GM21737 (cell line): ENCODE measurements at regions not wholly inside any gene's neighbourhood (a gene's known extent, or its start where the extent isn't known, plus 50 kb on each side); places are given as distances from the start of the nearest gene placed in this dataset.
"Not testable (repeated sequence)": the region's sequence is repeated elsewhere in the genome, so short reads cannot be mapped to it uniquely, and the experiment has no call there.

Experiments
- ATAC-seq: cut with Tn5 transposase; IDR thresholded peaks from one replicate; pipeline ENCODE4 v1.9.1; 2021; ENCODE audit warnings: mild to moderate bottlenecking, moderate library complexity; ENCODE audit not compliant: unreplicated experiment

DNA sequence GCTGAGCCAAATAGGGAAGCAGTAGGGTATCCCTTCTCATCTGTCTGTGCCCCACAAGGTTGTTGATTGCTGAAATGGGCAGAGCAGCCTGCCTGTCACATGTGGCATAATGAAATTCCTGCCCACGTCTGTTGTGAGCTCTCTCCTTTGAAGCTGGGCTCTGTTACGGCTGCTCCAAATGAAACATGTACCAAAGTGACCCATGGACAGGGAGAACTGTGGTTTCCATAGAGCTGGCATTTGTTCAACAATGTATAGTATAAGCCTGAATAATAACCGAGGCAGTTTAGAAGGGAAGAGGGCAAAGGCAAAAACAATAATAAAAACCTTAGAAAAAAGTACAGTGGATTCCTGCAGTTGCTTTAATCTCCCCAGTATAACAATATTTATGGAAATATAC lies 149.7 kb downstream of the LYPLAL1 start:
- ATAC-seq, result no peak

DNA sequence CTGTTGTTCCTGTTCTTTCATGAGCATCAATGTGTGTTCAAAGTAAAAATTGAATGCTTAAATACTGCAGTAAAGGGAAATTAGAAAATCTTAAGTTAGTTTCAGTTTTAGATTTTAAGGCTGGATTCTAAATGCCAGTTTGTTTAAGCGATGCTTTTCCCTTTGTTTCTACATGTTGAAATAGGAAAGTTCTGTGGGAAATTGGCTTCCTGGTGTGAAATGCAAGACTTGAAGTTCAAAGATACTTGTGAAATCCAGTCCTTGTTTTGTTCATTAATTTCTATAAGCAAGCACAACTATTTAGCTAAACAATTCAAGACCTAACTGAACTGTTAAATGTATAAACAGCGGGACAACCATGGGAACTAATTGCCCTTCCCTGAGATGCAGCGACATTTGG lies 149.1 kb downstream of the LYPLAL1 start:
- ATAC-seq, result no peak

DNA sequence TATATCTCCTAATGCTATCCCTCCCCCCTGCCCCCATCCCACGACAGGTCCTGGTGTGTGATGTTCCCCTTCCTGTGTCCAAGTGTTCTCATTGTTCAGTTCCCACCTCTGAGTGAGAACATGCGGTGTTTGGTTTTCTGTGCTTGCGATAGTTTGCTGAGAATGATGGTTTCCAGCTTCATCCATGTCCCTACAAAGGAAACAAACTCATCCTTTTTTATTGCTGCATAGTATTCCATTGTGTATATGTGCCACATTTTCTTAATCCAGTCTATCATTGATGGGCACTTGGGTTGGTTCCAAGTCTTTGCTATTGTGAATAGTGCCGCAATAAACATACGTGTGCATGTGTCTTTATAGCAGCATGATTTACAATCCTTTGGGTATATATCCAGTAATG lies 146.9 kb downstream of the LYPLAL1 start:
- ATAC-seq, result not testable (repeated sequence)

DNA sequence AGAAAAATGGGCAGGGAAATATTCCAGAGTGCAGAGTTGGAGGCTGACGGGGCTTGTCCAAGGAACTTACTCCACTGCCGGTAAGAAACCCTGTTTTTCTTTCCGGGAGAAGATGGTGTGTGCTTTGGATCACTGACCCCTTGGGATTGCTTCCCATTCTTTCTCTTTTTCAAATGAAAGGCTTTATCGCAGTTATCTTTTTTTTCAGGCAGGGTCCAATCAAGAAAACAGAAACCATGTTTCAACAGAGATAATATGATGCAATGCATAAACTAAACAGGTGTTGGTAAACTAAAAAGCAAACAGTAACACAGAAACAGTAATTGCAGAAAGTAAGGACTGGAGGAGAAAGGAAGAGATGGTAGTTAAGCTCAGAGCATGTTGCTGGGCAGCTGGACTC lies 145.1 kb downstream of the LYPLAL1 start:
- no peak for ATAC-seq

DNA sequence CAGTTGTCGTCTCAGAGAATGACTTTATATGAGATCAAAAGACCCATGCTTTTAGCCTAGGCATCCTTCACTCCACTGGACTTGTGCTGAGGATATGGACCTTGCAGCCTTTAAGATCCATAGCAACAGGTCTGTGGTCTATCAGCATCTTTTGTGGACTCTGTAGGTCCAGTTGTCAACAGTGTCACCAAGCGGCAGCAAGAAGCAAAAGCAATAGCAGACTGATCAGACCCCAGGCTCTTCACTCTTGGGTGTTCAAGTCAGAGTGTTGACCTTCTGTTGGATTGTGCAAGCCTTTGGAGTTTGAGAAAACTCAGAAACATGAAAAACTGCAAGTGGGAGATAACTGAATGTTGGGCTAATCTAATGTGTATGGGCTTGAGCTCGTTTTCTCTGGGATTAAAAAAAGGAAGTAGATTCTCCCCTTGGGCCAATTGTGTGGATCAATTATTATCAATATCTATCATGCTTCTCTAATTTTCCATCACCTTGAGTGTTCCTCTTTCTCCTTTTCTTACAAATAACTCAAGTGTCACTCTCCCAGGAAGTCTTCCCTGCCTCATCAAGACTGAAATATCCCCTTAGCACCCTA lies 144.2 kb downstream of the LYPLAL1 start:
- ATAC-seq, result no peak

DNA sequence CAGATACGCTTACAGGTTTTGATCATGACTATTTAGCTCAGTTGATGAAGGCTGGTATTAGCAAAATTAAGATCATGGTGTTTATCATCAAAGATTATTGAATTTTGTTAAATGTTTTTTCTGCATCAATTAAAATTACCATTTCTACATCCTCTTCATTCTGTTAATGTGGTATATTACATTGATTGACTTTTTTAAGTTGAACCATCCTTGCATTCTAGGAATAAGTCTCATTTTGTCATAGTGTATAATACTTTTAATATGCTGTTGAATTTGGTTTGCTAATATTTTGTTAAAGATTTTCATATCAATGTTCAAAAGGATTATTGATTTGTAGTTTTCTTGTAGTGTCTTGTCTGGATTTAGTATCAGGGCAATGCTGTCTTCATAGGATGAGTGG lies 142.4 kb downstream of the LYPLAL1 start:
- ATAC-seq, result no peak

DNA sequence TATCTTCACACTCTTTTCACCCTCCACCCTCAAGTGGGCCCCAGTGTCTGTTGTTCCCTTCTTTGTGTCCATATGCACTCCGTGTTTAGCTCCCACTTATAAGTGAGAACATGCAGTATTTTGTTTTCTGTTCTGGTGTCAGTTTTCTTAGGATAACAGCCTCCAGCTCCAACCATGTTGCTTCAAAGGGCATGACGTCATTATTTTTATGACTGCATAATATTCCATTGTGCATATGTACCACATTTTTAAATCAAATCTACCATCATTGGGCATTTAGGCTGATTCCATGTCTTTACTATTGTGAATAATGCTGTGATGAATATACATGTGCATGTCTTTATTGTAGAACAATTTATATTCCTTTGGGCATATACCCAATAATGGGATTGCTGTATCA lies 140.3 kb downstream of the LYPLAL1 start:
- ATAC-seq, result no peak

DNA sequence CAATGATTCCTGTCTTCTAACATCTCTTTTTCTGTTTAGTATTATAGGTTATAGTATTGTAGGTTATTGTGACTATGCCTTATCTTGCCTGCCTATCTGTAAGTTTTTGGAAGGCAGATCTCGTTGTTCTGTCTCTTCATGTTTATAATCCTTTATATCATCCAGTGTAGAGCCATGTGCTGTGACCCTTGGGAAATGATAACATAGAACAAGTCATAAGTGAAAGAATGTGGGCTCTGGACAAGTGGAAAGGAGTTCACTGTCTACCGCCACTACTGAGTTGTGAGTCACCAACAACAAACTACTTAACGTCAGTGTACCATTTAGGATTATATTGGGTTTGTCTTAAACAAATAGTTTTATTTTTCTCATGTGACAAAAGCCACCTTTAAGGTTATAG lies 139.3 kb downstream of the LYPLAL1 start:
- no peak for ATAC-seq

DNA sequence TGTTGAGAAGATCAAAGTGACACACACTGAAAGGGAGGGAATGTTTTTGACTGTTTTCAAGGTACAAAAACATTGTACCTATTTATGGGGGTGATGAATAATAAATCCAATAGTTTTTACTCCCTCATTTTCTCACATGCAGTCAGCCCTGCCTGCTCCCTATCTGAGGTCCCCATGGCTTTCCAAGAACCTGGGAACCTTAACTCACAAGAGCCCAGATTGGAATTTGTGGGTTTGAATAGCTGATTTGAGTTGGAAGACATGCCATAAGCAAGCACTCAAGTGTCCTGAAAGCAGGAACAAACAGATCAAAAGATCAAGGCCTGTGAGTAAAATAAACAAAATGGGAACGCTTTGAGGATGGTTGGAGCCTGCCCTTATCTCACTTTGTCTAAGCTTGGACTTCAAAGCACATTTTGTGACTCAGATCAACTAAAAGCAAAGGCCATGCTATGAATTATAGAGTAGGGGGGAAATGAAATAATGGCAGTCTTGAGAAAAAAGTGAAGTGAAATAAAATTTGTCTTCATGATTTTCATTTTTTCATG lies 136.6 kb downstream of the LYPLAL1 start:
- no peak for ATAC-seq

DNA sequence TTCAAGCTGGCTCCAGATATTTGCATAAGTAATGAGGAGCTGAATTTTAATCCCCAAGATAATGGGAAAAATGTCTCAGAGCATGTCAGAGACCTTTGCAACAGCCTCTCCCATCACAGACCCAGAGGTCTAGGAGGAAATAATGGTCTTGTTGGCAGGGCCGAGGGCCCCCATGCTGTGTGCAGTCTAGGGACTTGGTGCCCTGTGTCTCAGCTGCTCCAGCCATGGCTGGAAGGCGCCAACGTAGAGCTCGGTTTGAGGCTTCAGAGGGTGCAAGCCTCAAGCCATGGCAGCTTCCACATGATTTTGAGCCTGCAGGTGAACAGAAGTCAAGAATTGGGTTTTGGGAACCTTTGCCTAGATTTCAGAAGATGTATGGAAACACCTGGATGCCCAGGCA lies 134.7 kb downstream of the LYPLAL1 start:
- no peak for ATAC-seq

DNA sequence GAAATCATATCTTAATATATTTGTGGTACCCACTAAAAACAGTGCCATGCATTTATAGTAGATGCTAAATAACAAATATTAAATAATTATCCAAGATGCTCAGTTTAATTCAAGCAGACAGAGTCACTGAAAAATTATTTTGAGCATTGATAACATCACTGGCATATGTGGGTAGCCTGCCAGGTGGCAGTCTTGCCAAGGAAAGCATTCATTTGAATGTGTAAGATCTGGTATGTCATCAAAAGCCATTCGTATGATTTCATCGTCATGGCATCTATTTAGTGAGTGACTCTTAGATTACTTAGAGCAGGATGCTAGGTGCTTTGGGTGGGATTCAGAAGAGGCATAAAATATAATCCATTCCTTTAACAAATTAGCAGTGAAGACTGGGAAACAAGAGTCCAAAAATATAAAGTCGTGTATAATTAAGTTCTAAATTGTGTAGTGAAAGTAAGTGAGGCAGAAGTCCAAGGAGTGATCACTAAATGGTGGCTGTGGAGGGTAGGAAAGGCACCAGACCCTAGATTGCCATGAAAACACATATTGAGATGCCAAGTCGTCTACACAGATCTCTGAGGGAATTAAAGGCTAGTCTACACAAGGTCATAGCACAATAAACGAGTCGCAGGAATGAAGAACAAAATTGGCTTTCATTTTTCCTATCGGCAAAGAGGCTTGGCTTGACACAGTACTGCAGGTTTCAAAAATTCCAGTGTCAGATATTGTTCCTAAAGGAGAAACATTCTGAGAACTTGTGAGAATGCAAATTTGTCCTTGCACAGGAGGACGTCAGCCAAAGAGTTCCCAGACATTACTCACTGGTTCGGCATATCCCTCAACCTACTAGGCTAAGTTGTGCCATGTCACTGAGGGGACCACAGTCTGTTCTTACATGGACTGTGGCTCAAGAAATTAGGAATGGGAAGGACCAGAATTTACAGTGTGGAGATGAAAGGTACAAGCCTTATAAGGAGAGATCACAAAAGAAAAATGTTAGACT lies 130.8 kb downstream of the LYPLAL1 start:
- no peak for ATAC-seq

DNA sequence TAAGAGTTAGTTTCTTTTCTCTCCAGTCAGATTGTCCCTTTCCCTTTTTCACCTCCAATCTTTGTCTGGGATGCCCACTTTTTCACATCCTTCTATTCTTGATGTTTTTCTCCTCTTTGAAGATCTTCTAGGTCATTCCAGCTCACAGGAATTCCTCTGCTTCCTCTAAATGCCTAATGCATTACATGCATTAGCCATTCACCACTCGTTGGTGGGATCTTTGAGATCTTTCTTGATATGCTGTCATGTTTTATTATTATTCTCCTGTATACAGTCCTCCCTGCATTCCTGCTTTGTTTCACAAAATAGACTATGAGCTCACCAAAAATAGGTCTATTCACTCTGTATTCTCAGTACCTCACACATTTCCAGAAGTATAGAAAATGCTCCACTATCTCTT lies 129.0 kb downstream of the LYPLAL1 start:
- ATAC-seq, result no peak

DNA sequence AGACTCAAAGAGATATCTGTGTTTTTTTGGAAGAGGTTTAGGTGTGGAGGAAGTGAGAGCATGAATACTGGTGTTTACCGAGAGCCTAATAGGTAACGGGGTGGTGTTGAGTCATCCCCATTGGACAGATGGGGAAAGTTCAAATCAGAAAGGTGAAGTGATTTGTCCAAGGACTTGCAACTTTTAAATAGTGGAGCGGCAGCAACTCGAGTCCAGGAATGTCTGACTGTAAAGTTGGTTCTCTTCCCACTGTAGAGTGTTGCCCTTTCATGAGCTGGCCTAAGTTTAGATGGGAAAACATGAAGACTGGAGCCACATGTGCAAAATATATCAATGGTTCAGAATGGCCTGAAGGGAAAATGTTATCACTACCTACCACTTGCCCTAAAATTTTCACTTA lies 125.7 kb downstream of the LYPLAL1 start:
- ATAC-seq, result no peak

DNA sequence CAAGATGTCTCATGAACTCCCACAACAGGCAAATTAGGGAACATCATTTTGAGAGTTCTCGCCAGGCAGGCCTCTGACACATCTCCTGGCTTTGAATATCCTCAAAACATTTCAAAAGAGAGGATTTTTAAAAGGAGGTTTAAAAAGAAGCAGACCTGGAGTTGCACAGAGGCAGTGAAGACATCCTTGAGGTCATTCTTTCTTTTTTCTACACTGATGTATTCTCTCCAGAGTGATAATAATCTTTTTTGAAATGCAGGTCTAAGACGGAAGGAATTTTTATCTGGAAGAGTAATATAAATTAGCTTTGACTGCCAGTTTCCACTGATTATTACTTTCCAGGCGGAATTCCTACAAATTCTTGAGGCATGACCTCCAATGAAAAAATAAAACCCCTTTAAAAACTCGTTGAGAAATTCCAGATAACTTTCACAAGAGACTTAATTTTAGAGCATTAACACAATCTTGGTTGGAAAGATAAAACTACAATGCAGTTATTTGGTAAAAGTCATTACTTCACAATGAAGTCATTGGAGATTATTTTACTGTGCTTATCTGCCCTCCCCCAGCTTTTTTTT lies 125.0 kb downstream of the LYPLAL1 start:
- ATAC-seq, result no peak

DNA sequence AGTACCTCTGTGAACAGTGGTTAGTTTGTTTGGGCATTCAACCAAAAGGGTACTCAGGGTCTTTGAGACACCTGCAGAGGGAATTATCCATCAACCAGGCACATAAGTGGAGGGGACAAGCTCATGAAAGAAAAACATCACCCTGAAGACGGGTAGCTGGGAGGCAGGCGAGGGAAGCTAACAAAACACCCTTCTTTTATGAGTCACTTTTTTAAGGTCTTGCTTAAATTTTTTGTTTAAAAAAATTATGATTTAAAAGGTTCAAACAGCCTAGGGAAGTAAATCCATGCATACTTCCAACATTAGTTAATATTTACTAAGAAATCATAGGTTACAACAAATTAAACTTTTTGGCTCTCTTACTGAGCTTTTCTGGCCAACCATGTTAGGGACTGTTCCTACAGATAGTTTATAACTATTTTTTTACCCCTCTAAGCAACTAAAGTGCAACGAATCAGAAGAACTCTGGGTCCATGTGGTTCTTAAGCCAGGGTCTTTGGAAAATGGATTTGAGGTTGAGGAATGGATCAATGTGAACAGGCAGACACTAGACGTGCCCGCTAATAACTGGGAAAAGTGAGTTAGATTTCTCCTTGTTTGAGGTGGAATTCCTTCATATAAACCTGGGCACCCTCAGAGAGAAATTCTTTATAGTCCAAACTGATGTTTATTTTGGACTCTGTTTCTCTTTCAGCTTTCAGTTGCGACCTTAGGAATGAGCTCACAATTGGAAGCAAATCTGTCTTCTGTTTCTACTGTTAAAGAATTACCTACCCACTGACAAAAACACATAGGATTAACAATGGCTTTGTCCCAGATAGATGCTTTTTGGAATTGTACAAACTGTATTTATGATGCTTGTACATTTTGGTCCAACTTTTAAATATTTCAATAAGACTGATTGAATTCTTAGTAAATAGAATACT lies 123.0 kb downstream of the LYPLAL1 start:
- no peak for ATAC-seq

DNA sequence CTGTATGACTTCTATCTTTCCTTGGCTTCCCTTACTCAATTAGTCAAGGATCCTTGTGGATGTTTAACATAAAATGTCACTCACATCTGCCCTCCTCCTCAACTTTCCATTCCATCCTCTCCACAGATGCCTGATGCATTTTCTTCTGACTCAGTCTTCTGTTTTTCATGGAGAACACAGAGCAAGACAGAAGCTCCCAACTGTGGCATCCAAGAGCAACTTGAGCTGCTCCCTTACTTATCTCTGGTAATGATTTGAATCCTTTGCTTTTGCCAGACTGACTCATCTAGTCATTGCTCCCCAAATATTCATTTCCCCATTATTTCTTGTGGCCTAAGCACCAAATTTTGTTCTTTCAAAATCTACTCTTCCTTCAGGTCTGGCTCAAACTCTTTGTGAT lies 120.6 kb downstream of the LYPLAL1 start:
- ATAC-seq, result no peak

DNA sequence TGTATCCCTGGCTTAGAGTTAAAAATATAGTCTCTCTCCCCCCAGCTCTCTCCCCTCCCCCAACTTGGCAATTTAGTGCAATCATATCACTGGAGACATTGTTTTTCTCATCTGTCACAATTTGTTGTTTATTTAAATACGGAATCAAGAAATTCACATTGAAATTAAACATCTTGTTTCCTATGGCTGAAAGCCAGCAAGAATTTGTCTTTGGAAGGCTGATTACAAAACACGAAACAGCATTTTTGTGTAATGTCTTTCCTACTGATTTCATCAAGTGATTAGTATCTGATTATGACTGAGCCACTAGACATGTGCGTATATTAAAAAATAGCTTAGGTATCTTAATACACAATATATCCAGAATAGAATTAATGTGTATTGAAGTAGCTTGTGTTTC lies 119.7 kb downstream of the LYPLAL1 start:
- no peak for ATAC-seq

DNA sequence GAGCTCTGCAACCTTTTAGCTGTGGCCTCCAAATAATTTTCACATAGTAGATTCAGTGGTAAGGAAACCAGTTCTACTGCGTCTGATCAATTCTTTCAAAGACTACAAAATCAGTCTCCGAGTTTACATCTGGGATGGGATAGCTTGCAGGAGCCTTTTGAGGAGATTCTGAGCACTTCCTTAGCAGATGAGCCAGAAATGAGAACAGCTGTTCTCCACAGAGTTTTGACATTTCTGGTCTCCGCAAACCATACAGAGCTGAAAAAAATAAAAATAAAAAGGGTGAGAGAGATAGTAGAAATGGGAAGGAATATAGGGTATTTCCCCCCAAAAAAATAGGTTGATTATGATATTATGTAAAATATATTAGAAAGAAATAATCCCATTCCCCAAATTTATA lies 119.3 kb downstream of the LYPLAL1 start:
- no peak for ATAC-seq

DNA sequence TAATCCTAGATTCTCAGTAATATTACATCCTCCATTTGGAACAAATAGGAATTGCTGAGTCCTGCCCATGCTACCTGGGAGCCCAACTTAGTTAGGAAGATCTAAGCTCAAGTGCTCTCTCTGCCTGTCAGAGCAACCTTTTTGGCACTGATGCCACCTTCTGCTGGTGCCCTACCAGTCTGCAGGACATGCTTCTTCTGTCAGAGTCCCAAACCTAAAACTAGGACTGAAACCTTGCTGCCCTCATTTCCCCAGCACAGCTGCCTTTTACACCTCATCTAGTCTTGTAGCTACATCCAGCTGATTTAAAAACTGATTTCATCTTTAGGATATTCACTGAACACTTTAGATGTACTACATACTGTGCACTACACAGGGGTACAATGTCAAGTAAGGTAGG lies 118.7 kb downstream of the LYPLAL1 start:
- ATAC-seq, result no peak

DNA sequence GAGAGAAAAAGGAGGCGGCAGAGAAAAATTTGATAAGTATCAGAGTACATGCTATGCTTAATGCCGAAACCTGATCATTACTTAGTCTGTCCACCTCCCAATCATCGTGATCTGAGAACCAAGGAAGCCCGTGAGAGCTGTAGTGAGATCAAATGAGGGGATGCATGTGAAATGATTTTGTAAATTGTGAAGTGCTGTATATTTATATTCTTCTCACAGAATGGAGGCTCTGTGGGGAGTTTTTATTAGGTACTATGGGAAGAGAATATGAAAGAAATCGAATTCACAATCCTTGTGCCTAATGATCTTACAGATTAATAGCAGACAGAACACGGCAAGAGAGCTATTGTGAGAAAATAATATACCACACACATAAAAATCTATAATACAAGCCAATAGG lies 115.5 kb downstream of the LYPLAL1 start:
- no peak for ATAC-seq

DNA sequence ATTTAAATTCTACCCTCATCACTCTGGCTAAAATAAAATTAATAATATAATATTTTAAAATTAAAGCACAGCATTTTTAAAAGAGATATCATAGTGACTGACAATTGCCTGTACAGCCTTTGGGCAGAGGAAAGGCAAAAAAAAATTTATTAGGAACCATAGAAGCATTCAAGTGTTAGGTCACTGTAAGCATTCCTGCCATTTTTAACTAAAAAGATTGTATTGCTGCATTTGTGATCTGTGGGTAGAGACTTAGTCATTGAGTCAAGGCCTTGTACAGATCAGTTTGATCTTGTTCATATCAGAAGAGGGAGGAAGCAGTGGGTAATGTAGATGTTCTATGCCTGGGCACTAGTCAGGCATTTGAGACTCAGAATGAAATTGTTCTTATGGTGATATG lies 109.9 kb downstream of the LYPLAL1 start:
- ATAC-seq, result no peak
